Neural cell (in vitro differentiated cells): ENCODE measurements at regions not wholly inside any gene's neighbourhood (a gene's known extent, or its start where the extent isn't known, plus 50 kb on each side); places are given as distances from the start of the nearest gene placed in this dataset.

Experiments
- H2AFZ ChIP-seq: fragments of 200-600, 300-800 bp; sonication (generic), shearing (Covaris generic); 2 replicates; pipeline ENCODE4 v1.6.0; 2014; ENCODE audit warnings: low read depth, mild to moderate bottlenecking, antibody characterized with exemption, low read length, moderate library complexity
- H3F3A ChIP-seq: fragments of 200-600 bp; shearing (Covaris generic); 2 replicates; pipeline ENCODE4 v1.6.1; 2016; ENCODE audit warnings: mild to moderate bottlenecking, moderate library complexity, mixed read lengths, antibody characterized with exemption, low read length; ENCODE audit not compliant: insufficient read depth, poor library complexity, severe bottlenecking
- H3K27ac ChIP-seq: fragments of 200-600, 300-800 bp; sonication (generic), shearing (Covaris generic); 2 replicates; pipeline ENCODE4 v1.5.1; 2014; ENCODE audit warnings: mild to moderate bottlenecking, low read length, moderate library complexity
- H3K27me3 ChIP-seq: fragments of 300-800, 200-600 bp; sonication (generic), shearing (Covaris generic); 2 replicates; pipeline ENCODE4 v1.6.0; 2014; ENCODE audit warnings: mild to moderate bottlenecking, low read depth, low read length, moderate library complexity; ENCODE audit not compliant: insufficient read depth
- H3K36me3 ChIP-seq: fragments of 300-800, 200-600 bp; sonication (generic), shearing (Covaris generic); 2 replicates; pipeline ENCODE4 v1.5.1; 2014; ENCODE audit warnings: mild to moderate bottlenecking, antibody characterized with exemption, low read length, moderate library complexity; ENCODE audit not compliant: insufficient read depth
- H3K4me2 ChIP-seq: fragments of 300-800, 200-600 bp; sonication (generic), shearing (Covaris generic); 2 replicates; pipeline ENCODE4 v1.6.0; 2014; ENCODE audit warnings: mild to moderate bottlenecking, low read length
- H3K4me3 ChIP-seq: fragments of 300-800, 200-600 bp; sonication (generic), shearing (Covaris generic); 2 replicates; pipeline ENCODE4 v1.5.1; 2014; ENCODE audit warnings: mild to moderate bottlenecking, low read length, moderate library complexity
- H3K79me2 ChIP-seq: fragments of 200-600 bp; shearing (Covaris generic); replicated peaks from 2 replicates; pipeline ENCODE4 v1.6.0; 2014; ENCODE audit warnings: mild to moderate bottlenecking, low read length, moderate library complexity; ENCODE audit not compliant: insufficient read depth
- H3K9ac ChIP-seq: fragments of 300-800, 200-600 bp; sonication (generic), shearing (Covaris generic); 2 replicates; pipeline ENCODE4 v1.6.1; 2016; ENCODE audit warnings: mild to moderate bottlenecking, low read length, mixed read lengths
- H3K9me2 ChIP-seq: fragments of 200-600 bp; shearing (Covaris generic); 2 replicates; pipeline ENCODE4 v1.6.1; 2016; ENCODE audit warnings: mild to moderate bottlenecking, low read length, mixed read lengths; ENCODE audit not compliant: insufficient read depth
- H3K9me3 ChIP-seq: fragments of 200-600, 300-800 bp; sonication (generic), shearing (Covaris generic); 2 replicates; pipeline ENCODE4 v1.6.1; 2016; ENCODE audit warnings: mild to moderate bottlenecking, mixed run types, low read length, moderate library complexity, mixed read lengths
- H4K20me1 ChIP-seq: fragments of 200-600 bp; shearing (Covaris generic); 2 replicates; pipeline ENCODE4 v1.6.1; 2016; ENCODE audit warnings: mild to moderate bottlenecking, mixed run types; ENCODE audit not compliant: insufficient read depth
- EP300 ChIP-seq: fragments of 450-650 bp; conservative IDR thresholded peaks from 2 replicates; pipeline ENCODE4 v1.6.1; 2014; ENCODE audit warnings: antibody characterized with exemption, mild to moderate bottlenecking, moderate library complexity; ENCODE audit not compliant: poor library complexity, severe bottlenecking
- EZH2 ChIP-seq: fragments of 200-600, 300-800 bp; shearing (Covaris generic), sonication (generic); IDR thresholded peaks from 2 replicates; pipeline ENCODE4 v1.6.1; 2014; ENCODE audit warnings: antibody characterized with exemption, low read length, borderline replicate concordance, mild to moderate bottlenecking; ENCODE audit not compliant: insufficient read depth, poor library complexity, severe bottlenecking
- MXI1 ChIP-seq: fragments of 450-650 bp; conservative IDR thresholded peaks from 2 replicates; pipeline ENCODE4 v1.6.1; 2014; ENCODE audit warnings: antibody characterized with exemption, mild to moderate bottlenecking; ENCODE audit not compliant: poor library complexity, severe bottlenecking
- POLR2AphosphoS5 ChIP-seq: IDR thresholded peaks from 2 replicates; pipeline ENCODE4 v1.6.1; 2012
- RAD21 ChIP-seq: fragments of 450-650 bp; conservative IDR thresholded peaks from 2 replicates; pipeline ENCODE4 v1.6.1; 2014; ENCODE audit warnings: antibody characterized with exemption, mild to moderate bottlenecking, moderate library complexity
- SMC3 ChIP-seq: fragments of 450-650 bp; conservative IDR thresholded peaks from 2 replicates; pipeline ENCODE4 v1.6.1; 2014; ENCODE audit warnings: antibody characterized with exemption, mild to moderate bottlenecking, moderate library complexity; ENCODE audit not compliant: poor library complexity
- TAF1 ChIP-seq: IDR thresholded peaks from 2 replicates; pipeline ENCODE4 v1.6.1; 2012; ENCODE audit warnings: low read depth
- TF ChIP-seq, protein P1 (sequence below): IDR thresholded peaks from 2 replicates; pipeline ENCODE4 v1.6.1; 2012; ENCODE audit warnings: borderline replicate concordance
- TF ChIP-seq, protein P2 (sequence below): fragments of 450-650 bp; IDR thresholded peaks from 2 replicates; pipeline ENCODE4 v1.5.1; 2014; ENCODE audit warnings: antibody characterized with exemption, mild to moderate bottlenecking, moderate library complexity; ENCODE audit not compliant: poor library complexity, severe bottlenecking

- no peaks in the 10 kb centered on the region for H3K79me2 ChIP-seq
These were observed 231.9 kb upstream of the LRTM1 start for GRCh38 chr3:55159711-55160110.

GRCh38 chr3:55159016-55159415, 231.2 kb upstream of the LRTM1 start:
- Histone ChIP-seq H3K27me3 (no peaks in the 10 kb centered on the region), H3K4me2 (no peak overlapping the region), H3K9me2 (no peaks in the 10 kb centered on the region), H4K20me1 (no peaks in the 10 kb centered on the region), H3K27ac (no peak overlapping the region), H3F3A (no peaks in the 10 kb centered on the region), H3K36me3 (no peaks in the 10 kb centered on the region), H2AFZ (no peak overlapping the region), H3K79me2 (no peaks in the 10 kb centered on the region), H3K4me3 (no peak overlapping the region), H3K9ac (no peak overlapping the region), H3K9me3 (no peaks in the 10 kb centered on the region)
- TF ChIP-seq EP300, result no peak

More at GRCh38 chr3:55159711-55160110, 231.9 kb upstream of the LRTM1 start:
- Histone ChIP-seq H3F3A (no peaks in the 10 kb centered on the region), H3K27ac (no peak overlapping the region), H3K9ac (no peak overlapping the region), H3K27me3 (no peaks in the 10 kb centered on the region), H3K36me3 (no peaks in the 10 kb centered on the region), H3K4me2 (no peak overlapping the region), H2AFZ (no peak overlapping the region), H4K20me1 (no peaks in the 10 kb centered on the region), H3K9me2 (no peaks in the 10 kb centered on the region), H3K4me3 (no peak overlapping the region), H3K9me3 (no peaks in the 10 kb centered on the region)
- TF ChIP-seq EZH2 (no peak), POLR2AphosphoS5 (no peak), MXI1 (no peak), TAF1 (no peak), EP300 (no peak), RAD21 (no peak)
- TF ChIP-seq, protein P1, sequence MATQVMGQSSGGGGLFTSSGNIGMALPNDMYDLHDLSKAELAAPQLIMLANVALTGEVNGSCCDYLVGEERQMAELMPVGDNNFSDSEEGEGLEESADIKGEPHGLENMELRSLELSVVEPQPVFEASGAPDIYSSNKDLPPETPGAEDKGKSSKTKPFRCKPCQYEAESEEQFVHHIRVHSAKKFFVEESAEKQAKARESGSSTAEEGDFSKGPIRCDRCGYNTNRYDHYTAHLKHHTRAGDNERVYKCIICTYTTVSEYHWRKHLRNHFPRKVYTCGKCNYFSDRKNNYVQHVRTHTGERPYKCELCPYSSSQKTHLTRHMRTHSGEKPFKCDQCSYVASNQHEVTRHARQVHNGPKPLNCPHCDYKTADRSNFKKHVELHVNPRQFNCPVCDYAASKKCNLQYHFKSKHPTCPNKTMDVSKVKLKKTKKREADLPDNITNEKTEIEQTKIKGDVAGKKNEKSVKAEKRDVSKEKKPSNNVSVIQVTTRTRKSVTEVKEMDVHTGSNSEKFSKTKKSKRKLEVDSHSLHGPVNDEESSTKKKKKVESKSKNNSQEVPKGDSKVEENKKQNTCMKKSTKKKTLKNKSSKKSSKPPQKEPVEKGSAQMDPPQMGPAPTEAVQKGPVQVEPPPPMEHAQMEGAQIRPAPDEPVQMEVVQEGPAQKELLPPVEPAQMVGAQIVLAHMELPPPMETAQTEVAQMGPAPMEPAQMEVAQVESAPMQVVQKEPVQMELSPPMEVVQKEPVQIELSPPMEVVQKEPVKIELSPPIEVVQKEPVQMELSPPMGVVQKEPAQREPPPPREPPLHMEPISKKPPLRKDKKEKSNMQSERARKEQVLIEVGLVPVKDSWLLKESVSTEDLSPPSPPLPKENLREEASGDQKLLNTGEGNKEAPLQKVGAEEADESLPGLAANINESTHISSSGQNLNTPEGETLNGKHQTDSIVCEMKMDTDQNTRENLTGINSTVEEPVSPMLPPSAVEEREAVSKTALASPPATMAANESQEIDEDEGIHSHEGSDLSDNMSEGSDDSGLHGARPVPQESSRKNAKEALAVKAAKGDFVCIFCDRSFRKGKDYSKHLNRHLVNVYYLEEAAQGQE, result no peak
- TF ChIP-seq, protein P2, sequence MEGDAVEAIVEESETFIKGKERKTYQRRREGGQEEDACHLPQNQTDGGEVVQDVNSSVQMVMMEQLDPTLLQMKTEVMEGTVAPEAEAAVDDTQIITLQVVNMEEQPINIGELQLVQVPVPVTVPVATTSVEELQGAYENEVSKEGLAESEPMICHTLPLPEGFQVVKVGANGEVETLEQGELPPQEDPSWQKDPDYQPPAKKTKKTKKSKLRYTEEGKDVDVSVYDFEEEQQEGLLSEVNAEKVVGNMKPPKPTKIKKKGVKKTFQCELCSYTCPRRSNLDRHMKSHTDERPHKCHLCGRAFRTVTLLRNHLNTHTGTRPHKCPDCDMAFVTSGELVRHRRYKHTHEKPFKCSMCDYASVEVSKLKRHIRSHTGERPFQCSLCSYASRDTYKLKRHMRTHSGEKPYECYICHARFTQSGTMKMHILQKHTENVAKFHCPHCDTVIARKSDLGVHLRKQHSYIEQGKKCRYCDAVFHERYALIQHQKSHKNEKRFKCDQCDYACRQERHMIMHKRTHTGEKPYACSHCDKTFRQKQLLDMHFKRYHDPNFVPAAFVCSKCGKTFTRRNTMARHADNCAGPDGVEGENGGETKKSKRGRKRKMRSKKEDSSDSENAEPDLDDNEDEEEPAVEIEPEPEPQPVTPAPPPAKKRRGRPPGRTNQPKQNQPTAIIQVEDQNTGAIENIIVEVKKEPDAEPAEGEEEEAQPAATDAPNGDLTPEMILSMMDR, result no peak

DNA sequence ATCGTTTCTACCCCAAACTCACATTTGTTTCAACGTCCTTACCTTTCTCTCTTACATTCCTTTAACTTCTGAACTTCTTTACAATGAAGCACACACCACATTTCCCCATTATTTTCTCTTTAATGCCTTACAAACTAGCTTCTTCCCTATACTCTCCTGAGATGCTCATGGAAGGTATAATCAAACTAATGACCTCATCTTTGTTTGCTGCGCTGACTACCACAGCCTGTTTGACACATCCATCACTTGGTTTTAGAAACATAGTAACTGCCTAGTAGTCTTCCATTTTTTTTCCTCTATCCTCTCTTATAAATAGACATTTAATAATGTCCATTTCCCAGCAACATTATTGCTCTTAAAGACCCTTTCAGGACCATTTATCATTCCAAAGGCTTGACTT, 230.5 kb upstream of the LRTM1 start:
- Histone ChIP-seq H3K9ac (no peak overlapping the region), H3K9me3 (no peaks in the 10 kb centered on the region), H3K9me2 (no peaks in the 10 kb centered on the region), H3K27ac (no peak overlapping the region), H3K79me2 (no peaks in the 10 kb centered on the region), H4K20me1 (no peaks in the 10 kb centered on the region), H2AFZ (no peak overlapping the region), H3K4me2 (no peak overlapping the region), H3F3A (no peaks in the 10 kb centered on the region), H3K27me3 (no peaks in the 10 kb centered on the region), H3K36me3 (no peaks in the 10 kb centered on the region), H3K4me3 (no peak overlapping the region)
- no peak for TF ChIP-seq RAD21
- no peak for TF ChIP-seq EP300
- no peak for TF ChIP-seq SMC3
- TF ChIP-seq, protein P1, result no peak
- peak; percentile 28 for TF ChIP-seq POLR2AphosphoS5
- TF ChIP-seq EZH2, result no peak
- no peak for TF ChIP-seq TAF1
